ENCODE measurements at regions not wholly inside any gene's neighbourhood (a gene's known extent, or its start where the extent isn't known, plus 50 kb on each side); places are given as distances from the start of the nearest gene placed in this dataset.

DNA sequence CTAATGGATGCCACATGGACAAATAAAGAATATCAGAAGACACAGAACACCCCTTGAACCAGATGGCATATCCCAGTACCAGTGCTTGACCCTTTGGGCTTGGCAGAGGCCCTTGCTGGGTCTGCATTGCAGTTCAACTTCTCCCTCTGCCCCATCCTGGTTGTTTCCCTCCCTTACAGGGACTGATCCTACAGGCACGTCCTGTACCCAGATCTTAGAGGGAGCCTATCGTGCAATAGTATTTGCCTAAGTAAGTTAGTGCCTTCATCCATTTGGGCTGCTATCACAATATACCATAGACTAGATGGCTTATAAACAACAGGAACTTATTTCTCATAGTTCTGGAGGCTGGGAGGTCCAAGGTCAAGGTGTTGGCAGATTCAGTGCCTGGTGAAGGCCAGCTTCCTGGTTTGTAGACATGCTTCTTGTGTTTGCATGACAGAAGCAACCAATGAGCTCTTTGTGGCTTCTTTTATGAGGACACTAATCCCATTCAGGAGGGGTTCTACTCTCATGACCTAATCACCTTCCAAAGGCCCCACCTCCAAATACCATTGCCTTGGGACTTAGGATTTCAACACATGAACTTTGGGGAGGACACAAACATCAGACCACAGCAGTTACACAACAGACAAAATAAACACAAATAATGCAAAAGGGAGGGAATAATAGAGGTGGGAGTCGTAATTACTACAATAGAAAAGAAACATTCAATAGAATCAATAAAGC is 146.5 kb upstream of the MSX1 start:
- intact Hi-C loops (cut with micrococcal nuclease): no loop called here
- DNase-seq (no peak), ATAC-seq (no peak)

- DNase-seq: no peak
- intact Hi-C loops (cut with micrococcal nuclease): no loop called here
- no peak for ATAC-seq
Measured at GRCh38 chr4:4711902-4712301, 147.6 kb upstream of the MSX1 start.

DNA sequence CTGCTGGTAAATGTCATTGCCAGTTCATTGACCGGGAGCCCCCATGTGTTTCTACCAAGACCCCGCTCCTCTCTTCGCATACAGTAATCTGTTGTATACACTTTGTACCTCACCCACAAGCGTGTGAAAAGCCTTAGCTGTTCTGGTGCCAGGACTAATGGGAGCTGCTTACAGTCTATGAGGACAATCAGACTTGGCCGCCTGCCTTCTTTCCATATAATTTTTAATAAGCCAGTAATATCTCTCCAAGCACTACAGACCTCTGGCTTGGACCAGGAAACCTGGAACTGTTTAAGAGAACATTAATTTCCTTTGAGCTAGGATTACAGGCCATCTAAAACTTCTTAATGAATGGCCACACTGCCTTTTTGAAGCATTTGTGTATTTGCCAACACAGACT is 149.7 kb upstream of the MSX1 start:
- ATAC-seq (no peak), DNase-seq (no peak)
- intact Hi-C loops (cut with micrococcal nuclease): no loop called here

- intact Hi-C loops (cut with micrococcal nuclease): no loop called here
- DNase-seq (no peak), ATAC-seq (no peak)
Measured at GRCh38 chr4:4704267-4704666, 155.2 kb upstream of the MSX1 start.

- intact Hi-C loops (cut with micrococcal nuclease): no loop called here
- DNase-seq: no peak
Measured at GRCh38 chr4:4697584-4697983, 155.7 kb upstream of the STX18 start.

DNA sequence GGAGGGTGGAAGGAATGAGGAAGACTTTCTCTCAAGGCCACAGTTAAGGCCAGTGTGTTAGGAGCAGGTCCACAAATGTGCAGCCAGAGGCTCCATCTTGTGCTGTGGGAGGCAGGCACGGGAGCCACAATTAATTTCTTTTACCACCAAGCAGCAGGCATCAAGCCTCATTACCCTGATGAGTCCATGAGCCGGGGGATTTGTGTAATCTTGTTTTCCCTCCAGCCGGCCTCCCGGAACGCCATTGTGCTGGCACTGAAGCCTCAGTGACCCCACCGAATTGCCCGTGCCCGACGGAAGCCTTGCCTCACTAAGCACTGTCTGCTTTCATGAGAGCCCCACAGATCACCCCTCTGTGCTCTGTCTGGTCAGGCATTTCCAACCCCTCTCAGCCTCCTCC is 154.7 kb upstream of the STX18 start:
- intact Hi-C loops (cut with micrococcal nuclease): no loop called here
- ATAC-seq: no peak
- DNase-seq: no peak

More at GRCh38 chr4:4697584-4697983, 155.7 kb upstream of the STX18 start:
- ATAC-seq: no peak

DNA sequence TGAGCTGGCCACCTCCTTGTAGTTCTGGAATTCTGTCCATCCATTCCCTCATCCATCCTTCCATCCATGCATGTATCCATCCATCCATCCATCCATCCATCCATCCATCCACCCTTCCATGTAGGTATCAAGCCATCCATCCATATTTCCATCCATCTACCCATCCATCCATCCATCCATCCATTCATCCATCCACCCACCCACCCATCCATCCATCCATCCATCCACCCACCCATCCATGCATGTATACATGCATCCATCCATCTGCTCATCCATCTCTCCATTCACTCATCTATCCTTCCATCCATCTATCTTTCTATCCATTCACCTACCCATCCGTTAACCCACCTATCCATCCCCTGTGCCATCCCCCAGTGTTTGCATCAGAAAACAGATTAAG is 153.6 kb upstream of the STX18 start:
- DNase-seq (no peak), ATAC-seq (no peak)
- intact Hi-C loops (cut with micrococcal nuclease): no loop called here

GRCh38 chr4:4694827-4695226 is 153.0 kb upstream of the STX18 start:
- intact Hi-C loops (cut with micrococcal nuclease): no loop called here
- ATAC-seq: no peak
- DNase-seq: no peak

DNA sequence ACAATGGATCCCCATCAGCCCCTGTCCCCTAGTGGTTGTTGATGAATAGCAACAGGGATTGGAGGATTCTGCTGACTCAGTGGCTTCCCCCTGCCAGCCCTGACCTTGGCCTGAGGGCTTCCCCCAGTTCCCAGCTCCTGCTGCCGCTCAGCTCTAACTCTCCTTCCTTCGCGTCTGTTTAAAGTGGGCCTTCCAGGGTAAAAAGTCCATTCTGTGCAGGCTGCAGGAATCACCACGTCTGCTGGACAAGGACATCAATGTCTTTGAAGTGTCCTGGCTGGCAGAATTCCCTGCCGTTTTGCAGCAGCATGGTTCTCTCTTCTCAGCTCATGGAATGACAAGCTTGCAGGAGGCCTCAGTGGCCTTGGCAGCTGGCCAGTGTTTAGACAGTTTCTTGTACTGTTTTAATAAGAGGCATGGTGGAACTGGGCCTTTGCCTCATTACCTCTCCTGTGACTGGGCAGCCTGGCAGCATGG is 152.5 kb upstream of the STX18 start:
- intact Hi-C loops (cut with micrococcal nuclease): no loop called here
- DNase-seq (peak; percentile 73), ATAC-seq (peak; percentile 79)

DNA sequence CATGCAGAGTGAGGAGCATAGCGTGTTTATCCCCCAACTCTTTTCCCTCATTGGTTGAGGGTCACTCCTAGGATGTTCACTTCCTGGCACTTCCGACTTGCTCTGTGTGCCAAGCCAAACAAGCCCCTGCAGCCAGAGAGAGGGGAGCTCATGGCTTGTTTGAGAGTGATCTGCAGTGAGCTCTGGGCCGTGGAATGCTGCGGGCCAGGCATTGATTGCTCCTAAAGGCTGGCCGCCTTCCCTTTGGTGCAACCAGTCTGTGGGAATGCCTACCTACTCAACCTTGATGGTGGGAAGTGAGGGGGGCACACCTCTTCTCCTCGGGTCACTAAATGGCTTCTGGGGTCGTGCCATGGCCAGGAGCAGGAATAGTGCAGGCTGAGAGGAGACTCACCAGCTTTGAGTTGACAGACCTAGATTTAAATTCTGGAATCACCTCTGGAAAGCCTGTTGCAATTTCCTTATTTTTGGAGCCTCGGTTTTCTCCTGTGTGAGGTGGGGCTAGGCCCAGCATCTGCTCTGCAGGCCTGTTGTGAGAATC is 152.0 kb upstream of the STX18 start:
- intact Hi-C loops (cut with micrococcal nuclease): no loop called here
- ATAC-seq (no peak), DNase-seq (no peak)

DNA sequence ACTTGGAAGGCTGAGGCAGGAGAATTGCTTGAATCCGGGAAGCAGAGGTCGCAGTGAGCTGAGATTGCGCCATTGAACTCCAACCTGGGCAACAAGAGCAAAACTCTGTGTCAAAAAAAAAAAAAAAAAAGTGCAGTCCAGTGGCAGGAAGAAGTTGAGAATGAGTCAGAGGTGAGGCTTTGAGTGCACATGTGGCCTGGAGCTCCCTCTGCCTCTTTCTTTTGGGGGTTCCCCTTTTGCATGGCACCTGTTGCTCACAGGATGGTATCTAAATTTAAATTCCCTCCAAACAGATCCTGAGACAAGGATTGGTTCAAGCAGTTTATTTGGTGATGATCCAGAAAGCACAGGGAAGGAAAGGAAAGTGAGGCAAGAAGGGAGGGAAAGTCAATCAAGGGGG is 151.4 kb upstream of the STX18 start:
- intact Hi-C loops (cut with micrococcal nuclease): no loop called here
- ATAC-seq (no peak), DNase-seq (no peak)

DNA sequence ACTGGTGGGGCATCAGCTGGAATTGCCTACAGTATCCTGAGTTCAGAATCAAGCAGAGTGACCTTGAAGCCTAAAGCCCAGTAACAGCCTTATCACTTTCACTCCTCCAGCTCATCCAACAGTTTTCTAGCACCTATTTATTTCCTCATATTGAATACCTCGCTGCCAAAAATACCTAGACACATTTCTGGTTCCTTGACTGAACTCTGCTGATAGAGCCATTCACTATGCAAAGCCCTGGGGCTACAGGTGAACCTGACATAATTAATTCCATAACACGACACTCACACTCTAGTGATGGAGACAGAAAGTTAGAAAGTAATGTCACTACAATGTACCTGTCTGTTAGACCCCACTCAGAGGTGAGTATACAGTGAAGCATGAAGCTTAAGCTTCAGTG is 149.0 kb upstream of the STX18 start:
- DNase-seq (no peak), ATAC-seq (no peak)
- intact Hi-C loops (cut with micrococcal nuclease): no loop called here

- DNase-seq: no peak
- intact Hi-C loops (cut with micrococcal nuclease): no loop called here
- ATAC-seq: no peak
Measured at GRCh38 chr4:4689694-4690440, 148.0 kb upstream of the STX18 start.

DNA sequence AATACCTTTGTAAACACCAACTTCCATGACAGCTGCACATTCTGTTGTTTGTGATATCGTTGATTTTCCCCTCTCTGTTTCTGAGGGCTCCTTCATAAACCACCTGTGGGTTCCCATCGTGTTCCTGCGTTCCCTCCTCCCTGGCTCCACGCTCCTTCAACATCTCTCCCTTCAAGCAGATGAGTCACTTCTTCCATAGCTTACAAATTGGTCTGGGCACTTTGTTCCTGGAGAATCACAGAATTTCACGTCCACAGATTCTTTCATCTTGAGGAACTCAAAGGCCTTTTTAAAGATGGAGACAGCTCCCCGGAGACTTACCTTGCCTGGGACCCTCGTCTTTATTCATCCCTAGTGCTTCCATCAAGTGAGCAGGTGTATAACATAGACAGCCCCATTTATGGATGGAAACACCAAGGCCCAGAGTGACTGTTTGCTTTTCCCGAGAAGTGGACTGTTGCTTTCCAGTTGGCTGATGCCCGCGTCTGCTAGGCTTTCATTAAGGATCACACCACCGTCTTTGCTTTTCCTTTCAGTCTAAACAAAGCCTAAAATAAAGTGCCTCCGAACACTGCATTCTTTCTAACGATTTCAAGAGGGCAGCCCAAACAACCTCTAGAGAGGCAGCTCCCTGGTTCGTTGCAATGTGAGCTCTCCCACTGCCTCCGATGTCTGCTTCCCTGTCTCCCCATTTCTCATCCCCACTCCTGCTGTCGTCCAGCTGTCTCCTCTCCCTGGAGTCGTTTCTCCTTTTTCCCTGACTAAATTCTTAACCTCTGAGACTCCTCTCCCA is 146.3 kb upstream of the STX18 start:
- ATAC-seq (no peak), DNase-seq (no peak)
- intact Hi-C loops (cut with micrococcal nuclease): no loop called here

DNA sequence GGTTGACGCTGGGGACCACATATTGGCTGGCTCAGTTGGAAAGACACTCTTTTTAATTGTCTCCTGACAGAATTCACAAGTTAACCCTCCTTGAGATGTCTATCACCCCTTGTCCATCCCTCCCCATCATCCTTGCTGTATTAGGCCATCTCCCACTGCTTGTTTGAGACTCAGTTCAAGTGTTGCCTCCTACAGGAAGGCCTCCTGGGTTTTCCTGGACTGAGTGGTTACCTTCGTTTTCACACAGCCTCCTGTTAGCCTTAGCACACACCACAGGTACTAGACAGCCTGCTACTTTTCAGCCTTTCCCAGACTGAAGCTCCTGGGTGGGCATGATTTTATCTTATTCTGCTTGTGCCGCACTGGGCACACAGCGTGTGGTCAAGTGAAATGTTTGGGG is 145.3 kb upstream of the STX18 start:
- intact Hi-C loops (cut with micrococcal nuclease): no loop called here
- DNase-seq (no peak), ATAC-seq (no peak)

DNA sequence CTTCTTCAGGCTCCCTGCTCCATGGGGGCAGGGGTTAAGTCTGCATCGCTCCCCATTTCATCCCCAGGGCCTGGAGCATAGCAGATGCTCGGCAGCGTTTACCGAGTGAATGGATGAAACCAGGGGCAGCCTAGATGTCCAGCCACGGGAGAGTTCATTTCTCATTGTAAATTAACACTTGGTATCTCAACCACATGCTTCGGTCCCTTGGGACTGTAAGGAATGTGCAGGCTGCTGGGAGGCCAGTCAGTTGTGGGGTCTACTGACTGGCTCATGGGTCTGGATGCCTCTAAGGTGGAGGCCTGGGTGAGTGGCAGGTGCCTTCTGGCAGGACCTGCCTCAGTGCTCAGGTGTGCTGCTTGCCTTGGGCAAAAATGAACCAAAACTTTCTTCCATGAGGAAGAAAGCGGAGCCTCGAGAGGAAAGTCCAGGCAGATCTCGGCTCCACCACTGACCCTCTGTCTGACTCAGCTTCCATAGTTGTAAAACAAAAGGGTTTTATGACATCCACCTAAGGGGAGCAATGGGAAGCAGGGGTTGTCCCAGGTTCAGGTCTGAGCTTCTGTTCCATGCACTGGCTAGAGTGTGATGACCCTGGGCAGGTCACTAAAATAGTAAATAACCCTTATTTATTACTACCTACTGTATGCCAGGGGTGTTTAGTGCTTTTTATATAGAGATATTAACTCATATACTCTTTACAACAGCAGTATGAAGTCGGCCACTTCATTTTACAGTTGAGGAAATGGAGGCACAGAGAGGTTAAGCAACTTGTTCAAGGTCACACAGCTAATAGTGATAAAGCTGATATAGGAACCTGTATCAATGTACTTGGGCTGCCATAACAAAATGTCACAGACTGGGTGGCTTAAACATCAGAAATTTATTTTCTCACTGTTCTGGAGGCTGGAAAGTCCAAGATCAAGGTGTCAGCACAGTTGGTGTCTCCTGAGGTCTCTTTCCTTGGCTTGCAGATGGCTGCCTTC is 144.3 kb upstream of the STX18 start:
- intact Hi-C loops (cut with micrococcal nuclease): no loop called here
- DNase-seq (no peak), ATAC-seq (no peak)

DNA sequence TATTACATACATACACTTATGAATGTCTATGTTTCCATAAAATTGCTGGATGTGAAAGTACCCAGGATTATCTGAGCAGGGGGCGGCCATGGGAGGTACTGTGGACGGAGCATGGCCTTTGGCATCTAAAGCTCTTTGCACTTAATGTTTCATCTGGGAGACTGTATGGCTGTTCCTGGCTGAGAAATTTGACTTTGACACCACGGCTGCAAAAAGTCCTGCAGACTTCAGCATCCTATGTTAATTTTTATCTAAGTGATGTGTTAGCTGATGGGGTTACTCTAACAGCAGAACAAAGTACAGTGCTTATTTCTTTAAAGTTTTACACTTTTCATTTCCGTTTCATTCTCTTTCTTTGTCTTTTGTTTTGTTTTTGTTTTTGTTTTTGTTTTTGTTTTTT is 139.8 kb upstream of the STX18 start:
- intact Hi-C loops (cut with micrococcal nuclease): no loop called here
- no peak for DNase-seq
- no peak for ATAC-seq

DNA sequence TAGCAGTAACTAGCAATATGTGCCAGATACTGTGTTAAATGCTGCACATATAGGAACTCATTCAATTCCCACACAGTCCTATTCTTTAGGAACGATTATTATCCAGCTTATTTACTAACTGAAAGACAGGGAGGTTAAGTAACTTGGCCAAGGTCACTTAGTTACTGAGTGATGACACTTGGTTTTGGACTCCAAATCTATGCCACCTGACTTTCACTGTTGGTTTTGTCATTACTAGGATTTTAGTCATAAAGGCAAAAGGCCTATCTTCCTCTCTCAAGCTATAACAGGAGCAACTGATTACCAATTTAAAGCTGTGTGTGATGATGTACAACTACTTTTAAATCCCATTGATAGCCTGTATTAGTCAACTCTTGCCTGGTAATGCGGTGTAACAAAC is 138.9 kb upstream of the STX18 start:
- DNase-seq (no peak), ATAC-seq (no peak)
- intact Hi-C loops (cut with micrococcal nuclease): no loop called here

DNA sequence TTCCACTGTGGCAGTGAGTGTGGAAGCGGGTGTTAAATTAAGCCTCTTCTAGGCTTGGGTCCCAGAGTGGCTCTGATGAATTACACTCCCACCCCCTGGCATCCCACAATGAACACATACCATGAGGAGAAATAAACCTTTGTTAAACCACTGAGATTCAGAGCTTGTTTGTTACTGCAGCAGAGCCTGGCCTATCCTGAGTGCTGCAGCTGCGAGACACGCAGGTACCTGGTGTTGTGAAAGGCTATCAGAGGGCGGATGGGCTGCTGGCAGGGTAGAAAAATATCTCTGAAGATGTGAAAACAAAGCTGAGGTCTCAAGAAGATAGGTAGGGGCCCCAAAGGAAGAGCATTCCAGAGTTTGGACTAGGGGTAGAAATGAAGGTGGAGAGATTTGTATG is 138.4 kb upstream of the STX18 start:
- intact Hi-C loops (cut with micrococcal nuclease): no loop called here
- ATAC-seq (no peak), DNase-seq (no peak)
